GM19328 (cell line): ENCODE measurements at regions not wholly inside any gene's neighbourhood (a gene's known extent, or its start where the extent isn't known, plus 50 kb on each side); places are given as distances from the start of the nearest gene placed in this dataset.

Source experiments
- ATAC-seq: cut with Tn5 transposase; IDR thresholded peaks from one replicate; pipeline ENCODE4 v1.9.1; 2021; ENCODE audit warnings: mild to moderate bottlenecking, moderate library complexity; ENCODE audit not compliant: unreplicated experiment

DNA sequence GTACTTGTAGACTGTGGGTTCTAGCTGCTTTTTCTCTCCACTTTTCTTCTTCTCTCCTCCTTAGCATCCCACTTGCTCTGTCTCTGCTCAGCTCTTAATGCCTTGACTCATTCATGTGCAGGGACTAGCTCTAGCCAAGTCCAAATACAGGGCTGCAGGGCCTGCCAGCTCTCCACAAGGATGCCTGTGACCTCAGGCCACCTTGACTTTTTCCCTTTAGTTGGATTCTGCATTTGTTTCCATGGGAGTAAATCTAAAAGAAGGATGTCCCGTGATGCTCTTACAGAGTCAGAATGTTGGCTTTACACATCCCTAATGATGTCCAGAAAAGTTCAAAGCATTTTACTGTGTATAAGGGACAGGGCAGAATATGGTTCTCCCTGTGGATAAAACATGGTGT is 101.8 kb upstream of the PREP start:
- no peak for ATAC-seq

GRCh38 chr6:105503641-105504040 is 100.8 kb upstream of the PREP start:
- no peak for ATAC-seq

- no peak for ATAC-seq
Observed at GRCh38 chr6:105501826-105502344, 99.0 kb upstream of the PREP start.

- ATAC-seq = no peak
Observed at GRCh38 chr6:105501246-105501645, 98.4 kb upstream of the PREP start.

DNA sequence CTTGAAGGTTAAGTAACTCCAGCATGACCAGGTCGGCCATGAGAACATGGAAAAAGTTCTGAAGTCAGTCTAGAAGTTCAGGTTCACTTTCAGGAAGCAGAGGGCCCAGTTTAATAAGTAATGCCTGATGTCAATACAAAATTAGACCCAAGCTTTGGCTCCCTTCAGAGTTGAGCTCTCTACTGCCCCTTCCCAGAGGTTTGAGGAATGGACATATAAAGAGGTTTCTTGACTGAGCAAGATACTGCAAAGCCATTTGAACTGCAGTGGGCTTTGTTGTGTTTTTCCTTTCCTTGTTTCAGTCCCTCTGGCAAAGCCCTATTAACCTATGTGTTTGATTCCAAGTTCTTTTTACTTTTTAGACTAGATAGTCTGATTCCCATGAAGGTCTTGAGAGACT is 97.8 kb upstream of the PREP start:
- ATAC-seq = no peak

- ATAC-seq = no peak
Observed at GRCh38 chr6:105499931-105500330, 97.0 kb upstream of the PREP start.

- no peak for ATAC-seq
Observed at GRCh38 chr6:105499136-105499870, 96.4 kb upstream of the PREP start.

DNA sequence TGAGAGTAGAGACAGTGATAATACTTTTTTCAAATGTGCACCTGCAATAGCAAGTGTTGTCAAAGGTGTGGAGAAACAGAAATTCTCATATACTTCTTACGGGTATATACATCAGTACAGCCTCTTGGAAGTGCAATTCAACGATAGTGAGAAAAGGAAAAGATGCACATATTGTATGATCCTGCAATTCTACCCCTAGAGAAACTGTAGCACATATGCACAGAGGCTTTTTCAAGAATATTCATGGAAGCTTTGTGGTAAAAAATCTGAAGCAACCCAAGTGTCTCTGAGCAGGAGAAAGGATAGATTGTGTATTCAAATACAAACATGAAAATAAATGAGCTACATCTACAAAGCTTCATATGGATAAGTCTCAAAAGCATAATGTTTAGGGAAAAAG is 94.7 kb upstream of the PREP start:
- ATAC-seq = no peak

- no peak for ATAC-seq
Observed at GRCh38 chr6:105495515-105495914, 92.6 kb upstream of the PREP start.

DNA sequence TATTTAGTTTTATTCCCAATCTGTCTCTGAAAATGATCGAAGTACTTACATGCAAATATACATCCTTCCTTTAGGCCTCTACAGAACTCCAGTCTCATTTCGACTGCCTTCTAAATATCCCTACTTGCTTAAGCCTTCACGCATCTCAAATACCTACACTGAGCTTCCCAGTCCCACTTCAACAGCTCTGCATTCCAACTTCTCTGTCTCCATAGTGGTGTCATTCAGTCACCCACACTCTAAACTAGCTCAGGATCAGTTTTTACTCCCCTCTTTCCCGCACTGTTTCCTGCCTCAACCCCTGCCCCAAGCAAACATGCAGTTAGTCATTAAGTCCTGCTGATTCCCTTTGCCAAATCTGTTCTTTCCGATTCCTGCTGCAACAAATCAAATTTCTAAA is 91.8 kb upstream of the PREP start:
- ATAC-seq = no peak

GRCh38 chr6:105493736-105494135 is 90.9 kb upstream of the PREP start:
- no peak for ATAC-seq

GRCh38 chr6:105492706-105493673 is 90.1 kb upstream of the PREP start:
- no peak for ATAC-seq

GRCh38 chr6:105489216-105489530 is 86.3 kb upstream of the PREP start:
- no peak for ATAC-seq

- no peak for ATAC-seq
Observed at GRCh38 chr6:105488516-105489215, 85.8 kb upstream of the PREP start.

DNA sequence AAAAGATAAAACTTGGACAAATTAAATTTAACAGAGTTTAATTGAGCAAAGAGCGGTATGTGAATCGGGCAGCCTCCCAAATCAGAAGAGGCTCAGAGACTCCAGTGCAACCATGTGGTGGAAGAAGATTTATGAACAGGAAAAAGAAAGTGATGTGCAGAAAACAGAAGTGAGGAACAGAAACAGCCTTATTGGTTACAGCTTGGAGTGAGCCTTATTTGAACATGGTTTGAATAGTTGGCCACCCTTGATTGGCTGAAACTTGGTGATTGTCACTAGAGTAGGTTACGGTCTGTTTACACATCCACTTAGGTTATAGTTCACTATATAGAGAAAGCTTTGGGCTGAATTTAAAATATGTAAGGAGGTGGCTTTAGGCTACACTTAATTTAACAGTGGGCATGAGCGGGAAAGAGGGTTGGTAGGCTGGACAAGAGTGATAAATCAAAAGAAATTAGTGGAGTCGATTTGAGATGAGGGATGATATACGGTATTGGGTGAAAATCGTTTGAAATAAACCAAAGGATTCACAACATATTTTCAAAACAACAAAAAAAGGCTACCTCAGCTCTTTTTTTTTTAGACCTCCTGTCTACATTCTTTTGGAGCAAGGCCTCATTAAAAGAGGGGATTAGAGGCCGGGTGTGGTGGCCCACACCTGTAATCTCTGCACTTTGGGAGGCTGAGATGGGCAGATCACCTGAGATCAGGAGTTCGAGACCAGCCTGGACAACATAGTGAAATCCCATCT is 84.3 kb upstream of the PREP start:
- no peak for ATAC-seq

DNA sequence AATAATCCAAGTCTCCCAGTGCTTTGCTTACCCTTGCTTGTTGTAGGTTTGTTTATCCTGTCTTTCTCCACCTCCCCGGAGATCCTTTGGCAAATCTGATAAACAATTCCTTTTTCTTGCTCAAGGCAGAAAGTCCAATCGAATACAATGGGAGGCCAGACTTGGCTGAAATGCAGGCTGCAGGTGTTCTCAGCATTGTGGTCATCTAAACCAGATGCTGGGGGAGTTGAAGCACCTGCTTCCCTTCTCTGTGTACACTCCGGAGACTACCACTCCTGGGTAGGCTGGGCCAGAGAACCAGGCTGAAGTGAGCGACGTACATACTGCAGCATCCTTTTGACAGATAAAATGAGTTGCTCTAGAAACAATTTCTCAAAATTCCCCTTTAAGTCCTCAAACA is 82.6 kb upstream of the PREP start:
- no peak for ATAC-seq

- no peak for ATAC-seq
Observed at GRCh38 chr6:105484238-105485161, 81.6 kb upstream of the PREP start.

DNA sequence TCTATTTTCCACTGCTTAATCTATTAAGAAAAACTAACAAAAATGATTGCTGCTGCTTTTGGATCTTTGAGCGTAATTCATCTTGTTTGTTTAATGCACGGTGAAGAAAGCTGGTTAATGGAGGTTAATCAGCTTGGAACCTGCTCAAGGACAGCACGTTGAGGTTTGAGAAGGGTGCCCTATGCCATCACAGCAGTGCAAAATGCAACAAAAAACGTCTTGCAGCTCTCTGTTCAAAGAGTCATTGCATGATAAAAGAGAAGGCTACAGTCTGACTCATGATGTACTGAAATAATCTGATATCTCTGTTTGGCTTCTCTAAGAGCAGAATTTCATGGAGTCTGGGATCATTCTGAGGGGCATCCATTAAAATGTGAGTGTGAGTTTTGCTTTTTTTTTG is 80.6 kb upstream of the PREP start:
- ATAC-seq = no peak

DNA sequence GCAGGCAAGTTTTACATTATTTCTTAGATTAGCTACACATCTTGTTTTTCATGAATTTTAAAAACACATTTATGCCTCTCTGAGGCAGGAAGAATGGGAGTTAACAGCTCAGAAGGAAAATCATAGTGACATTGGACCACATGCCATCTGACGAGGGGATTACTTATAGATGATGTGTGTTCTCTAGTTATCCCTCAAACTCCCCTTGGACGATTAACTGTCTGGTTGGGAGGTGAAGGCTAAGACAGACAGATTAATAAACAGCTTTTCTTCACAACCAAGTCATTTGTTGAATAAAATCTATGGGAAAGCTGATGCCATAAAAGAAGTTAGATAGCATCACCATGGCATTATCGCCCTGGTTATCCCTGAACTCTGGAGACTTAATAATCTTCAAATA is 80.0 kb upstream of the PREP start:
- no peak for ATAC-seq
